Heart left ventricle (tissue), 13 donors: ENCODE measurements at regions not wholly inside any gene's neighbourhood (a gene's known extent, or its start where the extent isn't known, plus 50 kb on each side); places are given as distances from the start of the nearest gene placed in this dataset.

Experiments used
- POLR2A ChIP-seq, 2 donors: fragments of 450-650 bp; IDR thresholded peaks; one replicate each; pipeline ENCODE4 v1.6.1; 2017; ENCODE audit warnings: antibody characterized with exemption in 2 of 2, mild to moderate bottlenecking in 2 of 2, moderate library complexity in 2 of 2
- TF ChIP-seq, protein P1 (sequence below), 12 donors: fragments of 200-600 bp; sonication (generic) in 4 of 12; IDR thresholded peaks; one replicate each; pipeline versions ENCODE4 v1.5.0 to v1.8.0; 2018 to 2022; ENCODE audit warnings: antibody characterized with exemption in 12 of 12, mild to moderate bottlenecking in 5 of 12
- donor health status: ischemic (EF 13 %, LVEDD 7.1; RV severe dilation, severe dysfunction).
- donor health status: DM: no; HTN: yes; CAD: no.
- donor health status: DM: no; HTN: no; CAD: no.
- donor health status: ischemic (EF 25% LVEDD 6.9; RV normal size, moderate dysfunction).
- donor health status: ischemic (EF 25% LVEDD 5.7; RV mildly dilated, moderate dysfunction).
- donor health status: ischemic (EF 35%, LVEDD 5.7; RV mildly dilated, moderate dysfunction).
- donor health status: nonischemic (EF 11% LVEDD 7.7; RV severe dilation, severe dysfunction).
- donor health status: DM: yes; HTN: yes; CAD: no.
- donor health status: PGD.
- donor health status: ischemic (EF 29% LVEDD 5.4; RV normal size, mild dysfunction).
- donor health status: nonischemic (EF 23%, LVEDD 6.1; RV moderate dilation, normal function).

DNA sequence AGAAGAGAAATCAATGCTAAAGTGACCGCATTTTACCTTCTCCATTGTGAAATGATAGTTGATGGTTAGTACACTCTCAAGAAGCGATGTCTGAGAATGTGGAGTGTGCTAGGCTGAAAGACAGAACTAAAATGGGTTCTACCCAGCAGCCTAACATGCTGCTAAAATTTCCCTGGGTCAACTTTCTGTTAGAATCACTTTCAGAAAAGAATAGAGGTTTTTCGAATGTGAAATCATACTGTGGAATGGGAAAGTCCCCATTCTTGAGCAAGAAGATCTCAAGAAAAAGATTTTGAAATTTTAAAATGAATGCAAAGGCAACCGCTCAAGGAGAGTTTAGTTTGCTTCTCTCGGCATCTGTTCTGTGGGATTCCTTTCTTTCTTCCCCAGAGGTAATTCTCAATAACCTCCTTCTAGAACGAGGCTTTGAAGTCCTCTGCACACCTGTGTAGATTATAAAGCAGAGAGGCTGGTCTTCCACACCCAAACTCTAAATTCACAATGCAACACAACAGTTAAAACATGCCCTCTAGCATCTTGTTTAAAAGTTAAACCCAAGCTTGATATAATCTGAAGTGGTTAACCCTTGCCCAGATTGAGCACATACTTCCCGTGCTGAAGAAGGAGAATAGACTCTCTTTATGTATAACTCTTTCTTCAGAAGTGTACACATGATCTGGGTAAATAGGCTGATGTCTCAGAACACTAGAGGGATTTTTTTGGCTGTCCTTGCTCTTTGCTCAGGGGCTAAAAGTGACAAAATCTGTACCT lies 208.7 kb upstream of the KLF3 start:
- TF ChIP-seq, protein P1, sequence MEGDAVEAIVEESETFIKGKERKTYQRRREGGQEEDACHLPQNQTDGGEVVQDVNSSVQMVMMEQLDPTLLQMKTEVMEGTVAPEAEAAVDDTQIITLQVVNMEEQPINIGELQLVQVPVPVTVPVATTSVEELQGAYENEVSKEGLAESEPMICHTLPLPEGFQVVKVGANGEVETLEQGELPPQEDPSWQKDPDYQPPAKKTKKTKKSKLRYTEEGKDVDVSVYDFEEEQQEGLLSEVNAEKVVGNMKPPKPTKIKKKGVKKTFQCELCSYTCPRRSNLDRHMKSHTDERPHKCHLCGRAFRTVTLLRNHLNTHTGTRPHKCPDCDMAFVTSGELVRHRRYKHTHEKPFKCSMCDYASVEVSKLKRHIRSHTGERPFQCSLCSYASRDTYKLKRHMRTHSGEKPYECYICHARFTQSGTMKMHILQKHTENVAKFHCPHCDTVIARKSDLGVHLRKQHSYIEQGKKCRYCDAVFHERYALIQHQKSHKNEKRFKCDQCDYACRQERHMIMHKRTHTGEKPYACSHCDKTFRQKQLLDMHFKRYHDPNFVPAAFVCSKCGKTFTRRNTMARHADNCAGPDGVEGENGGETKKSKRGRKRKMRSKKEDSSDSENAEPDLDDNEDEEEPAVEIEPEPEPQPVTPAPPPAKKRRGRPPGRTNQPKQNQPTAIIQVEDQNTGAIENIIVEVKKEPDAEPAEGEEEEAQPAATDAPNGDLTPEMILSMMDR (IDR thresholded peaks at IDR 0.05): no peak
- no peak for TF ChIP-seq POLR2A (IDR thresholded peaks at IDR 0.05)
